ENCODE measurements at regions not wholly inside any gene's neighbourhood (a gene's known extent, or its start where the extent isn't known, plus 50 kb on each side); places are given as distances from the start of the nearest gene placed in this dataset.

- DNase-seq (ENCODE audit: low read depth, low spot score), result no peak
- ChIA-PET SMC1A (ENCODE audit: uncharacterized antibody, unreplicated experiment) (no interaction called here), RAD21 (ENCODE audit: unreplicated experiment) (no interaction called here), POLR2A (no interaction called here), CTCF (no interaction called here)
- Histone ChIP-seq H4K20me1 (ENCODE audit: control insufficient read depth, insufficient read depth) (no peaks in the 10 kb centered on the region), H3K4me1 (ENCODE audit: control insufficient read depth, insufficient read depth, low read length) (no peaks in the 10 kb centered on the region), H3K27me3 (replicated peaks in 1 of 2; ENCODE audit: control insufficient read depth in 2 of 2, insufficient read depth in 2 of 2, low read length in 1 of 2) (peaks cover 0 to 1% of the 10 kb centered on the region in 2 experiments; a peak in 1 of 4 replicates), H3K79me2 (ENCODE audit: control insufficient read depth, insufficient read depth, low read length) (no peaks in the 10 kb centered on the region), H3K4me3 (no peak overlapping the region), H2AFZ (ENCODE audit: control insufficient read depth, low read depth, low read length) (no peak overlapping the region), H3K9me3 (replicated peaks; ENCODE audit: control insufficient read depth, insufficient read depth, low read length) (no peaks in the 10 kb centered on the region), H3K36me3 (ENCODE audit: control insufficient read depth in 2 of 2, insufficient read depth in 2 of 2, low read length in 1 of 2) (no peaks in the 10 kb centered on the region), H3K9ac (ENCODE audit: control insufficient read depth, insufficient read depth, low read length) (no peak overlapping the region), H3K27ac (ENCODE audit: control insufficient read depth, insufficient read depth) (no peak overlapping the region), H3K4me2 (ENCODE audit: control insufficient read depth, insufficient read depth) (no peak overlapping the region)
- in situ Hi-C loops (cut with MboI), result no loop called here
- no peak for ATAC-seq
- 65% methylated on average over 7 of the region's 8 CpGs for WGBS (ENCODE audit: insufficient coverage, insufficient replicate concordance, low lambda C conversion rate, missing lambda C conversion rate)
- BruUV-seq (replicated peaks), result no TSS peak
- no peak for FAIRE-seq
- intact Hi-C loops (cut with micrococcal nuclease; ENCODE audit: unreplicated experiment), result no loop called here
- TF ChIP-seq SUZ12 (IDR thresholded peaks at IDR 0.05; ENCODE audit: unreplicated experiment) (no peak), CTCF (IDR thresholded peaks at IDR 0.05 in 2 of 3, conservative IDR thresholded peaks at IDR 0.05 in 1 of 3; ENCODE audit: control insufficient read depth in 2 of 3, extremely low read depth in 1 of 3, insufficient read depth in 1 of 3, low read depth in 3 of 3, low read length in 3 of 3) (no peak), BCL3 (IDR thresholded peaks at IDR 0.05; ENCODE audit: borderline replicate concordance, insufficient read depth, low read depth, low read length, poor library complexity, severe bottlenecking) (no peak), ETV6 (conservative IDR thresholded peaks at IDR 0.05 in 1 of 2, IDR thresholded peaks at IDR 0.05 in 1 of 2; ENCODE audit: borderline replicate concordance in 1 of 2, low read depth in 1 of 2) (no peak), CBX3 (IDR thresholded peaks at IDR 0.05; ENCODE audit: borderline replicate concordance, low read depth) (no peak), POLR2AphosphoS5 (IDR thresholded peaks at IDR 0.05; ENCODE audit: low read length) (no peak), ZNF207 (IDR thresholded peaks at IDR 0.05; ENCODE audit: borderline replicate concordance) (no peak), RBBP5 (conservative IDR thresholded peaks at IDR 0.05) (no peak), BCL11A (IDR thresholded peaks at IDR 0.05; ENCODE audit: low read depth, low read length) (no peak), MLLT1 (IDR thresholded peaks at IDR 0.05) (no peak), YBX1 (IDR thresholded peaks at IDR 0.05) (no peak), JUNB (IDR thresholded peaks at IDR 0.05) (no peak)
These were observed 457.3 kb upstream of the SULF2 start for GRCh38 chr20:48242623-48243022.
